NB4 (cell line): ENCODE measurements at regions not wholly inside any gene's neighbourhood (a gene's known extent, or its start where the extent isn't known, plus 50 kb on each side); places are given as distances from the start of the nearest gene placed in this dataset.

Source experiments
- DNase-seq: peaks from one replicate; pipeline ENCODE4 v3.0.0; 2010; ENCODE audit warnings: low read depth
- H3K4me3 ChIP-seq: one replicate; pipeline ENCODE4 v1.5.1; 2011; ENCODE audit warnings: mild to moderate bottlenecking, low read depth, low read length, moderate library complexity
- MAX ChIP-seq: IDR thresholded peaks from 2 replicates; pipeline ENCODE4 v1.6.1; 2011; ENCODE audit warnings: low read depth, low read length
- MYC ChIP-seq: IDR thresholded peaks from 2 replicates; pipeline ENCODE4 v1.6.1; 2011; ENCODE audit warnings: low read depth, low read length
- POLR2A ChIP-seq: IDR thresholded peaks from 2 replicates; pipeline ENCODE4 v1.6.1; 2011; ENCODE audit warnings: mild to moderate bottlenecking; ENCODE audit not compliant: insufficient read length; ENCODE audit errors: extremely low read depth
- TF ChIP-seq, protein P1 (sequence below): IDR thresholded peaks from one replicate; pipeline ENCODE4 v1.5.1; 2012; ENCODE audit warnings: low read depth, low read length

GRCh38 chr2:136301006-136301405 lies 183.1 kb upstream of the CXCR4 start:
- TF ChIP-seq MYC (no peak), MAX (no peak), POLR2A (no peak)
- TF ChIP-seq, protein P1, sequence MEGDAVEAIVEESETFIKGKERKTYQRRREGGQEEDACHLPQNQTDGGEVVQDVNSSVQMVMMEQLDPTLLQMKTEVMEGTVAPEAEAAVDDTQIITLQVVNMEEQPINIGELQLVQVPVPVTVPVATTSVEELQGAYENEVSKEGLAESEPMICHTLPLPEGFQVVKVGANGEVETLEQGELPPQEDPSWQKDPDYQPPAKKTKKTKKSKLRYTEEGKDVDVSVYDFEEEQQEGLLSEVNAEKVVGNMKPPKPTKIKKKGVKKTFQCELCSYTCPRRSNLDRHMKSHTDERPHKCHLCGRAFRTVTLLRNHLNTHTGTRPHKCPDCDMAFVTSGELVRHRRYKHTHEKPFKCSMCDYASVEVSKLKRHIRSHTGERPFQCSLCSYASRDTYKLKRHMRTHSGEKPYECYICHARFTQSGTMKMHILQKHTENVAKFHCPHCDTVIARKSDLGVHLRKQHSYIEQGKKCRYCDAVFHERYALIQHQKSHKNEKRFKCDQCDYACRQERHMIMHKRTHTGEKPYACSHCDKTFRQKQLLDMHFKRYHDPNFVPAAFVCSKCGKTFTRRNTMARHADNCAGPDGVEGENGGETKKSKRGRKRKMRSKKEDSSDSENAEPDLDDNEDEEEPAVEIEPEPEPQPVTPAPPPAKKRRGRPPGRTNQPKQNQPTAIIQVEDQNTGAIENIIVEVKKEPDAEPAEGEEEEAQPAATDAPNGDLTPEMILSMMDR = no peak
- no peak for DNase-seq
- no peak overlapping the region for H3K4me3 ChIP-seq

- TF ChIP-seq, protein P1 = no peak
- TF ChIP-seq MYC (no peak), MAX (no peak), POLR2A (no peak)
- H3K4me3 ChIP-seq = no peak overlapping the region
- no peak for DNase-seq
Measured at GRCh38 chr2:136298631-136299030, 180.7 kb upstream of the CXCR4 start.

DNA sequence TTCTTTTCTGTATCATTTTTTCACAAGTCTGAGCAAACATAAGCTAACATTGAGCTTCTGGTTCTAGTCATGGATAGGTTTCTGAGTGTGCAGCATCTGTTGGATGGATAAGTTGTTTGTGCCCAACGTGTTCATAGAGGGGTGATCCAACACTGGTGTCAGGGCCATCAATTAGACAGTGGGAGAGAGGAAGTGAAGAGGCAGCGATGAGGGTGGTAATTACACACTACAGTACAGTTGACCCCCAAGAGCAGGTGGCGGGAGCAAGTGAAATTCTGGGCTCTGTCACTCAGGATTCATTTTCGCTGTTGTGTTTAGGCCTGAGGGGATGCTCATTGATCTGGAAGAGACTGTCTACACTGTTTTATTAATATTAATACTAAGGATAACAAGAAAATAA lies 180.0 kb upstream of the CXCR4 start:
- H3K4me3 ChIP-seq = no peak overlapping the region
- TF ChIP-seq MAX (no peak), POLR2A (no peak), MYC (no peak)
- TF ChIP-seq, protein P1 = no peak
- DNase-seq = no peak

DNA sequence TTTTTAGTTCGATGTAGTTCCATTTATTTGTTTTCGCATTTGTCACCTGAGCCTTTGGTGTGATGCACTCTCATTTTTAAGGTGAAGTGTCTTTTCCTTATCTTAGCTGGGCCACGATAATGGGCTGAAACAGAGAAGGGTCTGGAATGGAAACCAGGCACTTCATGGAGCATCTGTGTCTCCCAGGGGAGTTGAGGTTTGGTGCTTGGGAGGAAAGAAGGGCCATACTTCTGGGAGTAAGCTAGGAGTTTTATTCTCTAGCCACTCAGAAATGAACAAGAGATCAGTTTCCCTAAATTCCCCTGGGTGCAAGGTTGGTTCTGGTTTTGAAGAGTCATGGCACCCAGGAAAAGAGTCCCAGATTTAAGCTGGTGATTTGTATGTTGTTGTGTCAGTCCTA lies 179.4 kb upstream of the CXCR4 start:
- TF ChIP-seq, protein P1 = no peak
- TF ChIP-seq POLR2A (no peak), MYC (no peak), MAX (no peak)
- H3K4me3 ChIP-seq = no peak overlapping the region
- no peak for DNase-seq

GRCh38 chr2:136295168-136295567 lies 177.2 kb upstream of the CXCR4 start:
- DNase-seq = no peak
- no peak overlapping the region for H3K4me3 ChIP-seq
- TF ChIP-seq, protein P1 = no peak
- TF ChIP-seq MAX (no peak), MYC (no peak)

DNA sequence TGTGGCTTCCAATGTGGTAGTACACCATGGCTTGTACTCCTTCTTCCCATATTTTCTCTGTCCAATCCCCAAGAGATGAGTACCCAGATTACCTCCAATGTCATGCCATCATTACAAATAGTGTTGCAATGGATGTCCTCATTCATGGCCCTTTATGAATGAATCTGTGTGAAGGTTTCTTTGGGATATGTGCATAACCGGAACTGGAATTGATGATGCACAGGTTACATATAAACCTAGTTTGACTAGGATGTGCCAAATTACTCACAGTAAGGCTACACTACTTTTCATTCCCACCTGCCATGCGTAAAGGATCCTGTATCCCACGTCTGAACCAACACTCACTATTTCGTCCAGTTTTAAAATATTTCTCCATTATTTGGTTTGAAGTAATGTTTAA lies 173.9 kb upstream of the CXCR4 start:
- H3K4me3 ChIP-seq = no peak overlapping the region
- DNase-seq = no peak
- TF ChIP-seq MYC (no peak), POLR2A (no peak), MAX (no peak)
- TF ChIP-seq, protein P1 = no peak
